AML-193 (cell line): ENCODE measurements at regions not wholly inside any gene's neighbourhood (a gene's known extent, or its start where the extent isn't known, plus 50 kb on each side); places are given as distances from the start of the nearest gene placed in this dataset.
"Not testable (repeated sequence)": the region's sequence is repeated elsewhere in the genome, so short reads cannot be mapped to it uniquely, and the experiment has no call there.

Source experiments
- DNase-seq, 2 experiments: peaks; one replicate each; lab custom pipeline; 2025; lab: John Stamatoyannopoulos, UW

- DNase-seq, result no peak
Measured at GRCh38 chr1:30123896-30124295, 599.5 kb downstream of the MATN1 start.

DNA sequence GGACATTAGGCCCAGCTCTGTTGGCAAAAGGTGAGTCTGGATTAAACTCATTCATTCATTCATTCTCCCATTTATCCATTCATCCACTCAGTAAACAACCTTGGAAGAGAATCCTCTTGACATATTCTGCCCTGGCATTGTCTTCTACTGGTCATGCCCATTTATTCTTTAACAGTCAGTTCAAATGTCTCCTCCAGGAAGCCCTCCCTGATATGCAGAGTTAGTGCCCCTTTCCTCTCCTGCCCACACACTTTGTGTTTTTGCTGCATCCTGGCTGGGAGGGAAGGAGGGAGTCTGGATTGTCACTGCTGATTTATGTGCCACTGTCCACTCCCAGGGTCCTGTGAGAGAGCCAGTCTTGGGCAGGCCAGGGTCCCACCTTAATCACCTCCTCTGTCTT, 600.3 kb downstream of the MATN1 start:
- DNase-seq, result no peak

- DNase-seq, result no peak
Measured at GRCh38 chr1:30120245-30121000, 603.0 kb downstream of the MATN1 start.

DNA sequence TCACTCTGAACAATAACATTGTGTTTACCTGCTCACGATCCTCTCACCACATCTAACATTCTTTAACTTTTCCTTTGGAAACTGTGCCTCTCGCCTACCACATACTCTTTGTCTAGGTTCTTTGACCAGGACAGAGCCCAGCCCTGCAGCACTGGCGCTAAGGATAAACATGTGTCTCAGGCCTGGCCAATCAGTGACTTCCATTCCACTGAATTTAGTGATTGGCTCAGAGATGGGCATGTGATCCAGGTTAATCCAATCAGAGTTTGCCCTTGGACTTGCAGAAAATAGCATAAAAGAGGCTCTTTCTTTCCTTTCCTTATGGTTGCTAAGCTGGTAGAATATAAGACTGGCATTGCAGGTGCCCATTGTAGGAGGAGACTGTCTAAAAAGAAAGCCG, 605.7 kb downstream of the MATN1 start:
- no peak for DNase-seq

GRCh38 chr1:30111431-30111830, 612.0 kb downstream of the MATN1 start:
- DNase-seq, result peak in 1 of 2 experiments; percentile 2

- no peak for DNase-seq
Measured at GRCh38 chr1:30110846-30111245, 612.5 kb downstream of the MATN1 start.

- no peak for DNase-seq
Measured at GRCh38 chr1:30109853-30110252, 613.5 kb downstream of the MATN1 start.

GRCh38 chr1:30108186-30108585, 615.2 kb downstream of the MATN1 start:
- DNase-seq, result no peak

DNA sequence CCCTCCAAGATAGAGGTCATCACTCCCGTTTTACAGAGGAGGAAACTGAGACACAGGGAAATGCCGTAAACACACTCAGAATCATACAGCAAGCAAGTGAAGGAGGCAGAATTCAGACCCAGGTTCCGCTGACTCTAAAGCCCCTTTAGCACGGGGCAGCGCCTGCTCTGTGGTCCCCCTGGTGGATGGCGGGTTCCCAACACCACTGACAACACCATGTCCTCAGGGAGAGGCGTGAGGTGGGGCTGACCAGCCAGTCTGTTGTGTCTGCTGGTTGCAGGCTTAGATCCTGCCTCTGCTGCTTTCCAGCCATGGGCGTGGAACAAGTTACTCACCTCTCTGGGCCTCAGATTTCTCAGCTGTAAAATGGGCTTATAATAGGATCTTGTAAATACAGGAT, 617.3 kb downstream of the MATN1 start:
- DNase-seq, result no peak

GRCh38 chr1:30104551-30104950, 618.8 kb downstream of the MATN1 start:
- no peak for DNase-seq

- no peak for DNase-seq
Measured at GRCh38 chr1:30103708-30104411, 619.5 kb downstream of the MATN1 start.

DNA sequence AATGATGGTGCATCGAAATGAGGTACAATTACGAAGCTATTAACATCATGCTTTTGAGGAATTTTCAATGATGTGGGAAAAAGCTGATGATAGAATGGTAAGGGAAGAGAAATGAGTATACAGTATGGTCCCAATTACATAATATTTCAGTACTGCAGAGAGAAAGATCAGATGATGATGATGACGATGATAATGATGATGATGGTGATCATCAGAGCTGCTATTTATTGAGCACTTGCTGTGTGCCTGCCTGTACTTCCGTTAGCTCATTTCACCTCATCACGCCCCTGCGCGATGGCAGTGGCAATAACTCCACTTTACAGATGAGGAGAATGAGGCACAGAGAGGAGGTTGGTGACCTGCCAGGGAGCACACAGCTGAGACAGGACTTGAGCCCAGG, 620.8 kb downstream of the MATN1 start:
- no peak for DNase-seq

DNA sequence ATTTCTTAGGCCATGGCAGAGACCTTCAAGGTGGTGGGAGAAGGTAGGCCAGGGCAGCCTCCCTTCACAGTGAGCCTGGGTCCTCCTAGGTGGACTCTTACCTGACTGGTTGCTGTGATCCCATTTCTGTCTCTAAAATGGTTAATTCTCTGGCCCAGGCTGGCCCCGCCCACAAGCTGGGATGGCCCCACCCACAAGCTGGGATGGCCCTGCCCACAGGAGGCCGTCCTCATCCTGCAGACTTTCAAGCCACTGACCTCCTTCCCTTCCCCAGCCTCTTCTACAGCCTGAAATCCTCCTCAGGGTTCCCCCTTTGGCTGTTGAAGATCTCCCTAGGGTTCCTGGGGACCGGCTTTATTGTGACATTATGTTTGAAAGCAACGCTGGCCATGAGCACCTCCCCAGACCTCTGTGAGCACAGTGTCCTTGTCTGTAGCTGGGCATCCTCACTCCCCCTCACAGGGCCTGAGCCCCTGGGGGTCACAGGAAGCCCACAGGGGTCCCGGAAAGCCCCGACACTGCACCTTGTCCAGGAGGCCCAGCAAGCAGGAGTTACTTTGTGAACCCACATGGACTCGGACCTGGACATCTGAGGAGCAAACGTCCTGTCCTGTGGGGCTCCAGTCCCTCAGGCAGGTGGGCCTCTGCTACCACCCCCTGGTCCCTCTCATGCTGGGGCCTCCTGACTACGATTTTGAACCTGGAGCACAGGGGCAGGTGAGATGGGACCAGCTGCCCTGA, 621.7 kb downstream of the MATN1 start:
- no peak for DNase-seq

GRCh38 chr1:30101016-30101415, 622.4 kb downstream of the MATN1 start:
- DNase-seq, result no peak

DNA sequence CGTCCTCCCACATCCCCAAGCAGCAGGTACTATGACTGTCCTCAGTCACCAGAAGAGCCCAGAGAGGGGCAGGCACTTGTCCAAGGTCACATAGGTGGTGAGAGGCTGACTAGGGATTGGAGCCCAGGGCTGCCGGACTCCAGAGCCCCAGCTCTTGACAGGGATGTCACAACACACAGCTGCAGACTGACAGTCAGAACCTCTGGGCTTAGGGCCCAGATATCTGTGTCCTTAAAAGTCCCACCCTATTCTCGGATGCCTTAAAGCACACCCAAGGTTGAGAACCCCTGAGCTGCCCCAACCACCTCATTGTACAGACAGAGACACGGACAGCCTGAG, 622.9 kb downstream of the MATN1 start:
- no peak for DNase-seq

DNA sequence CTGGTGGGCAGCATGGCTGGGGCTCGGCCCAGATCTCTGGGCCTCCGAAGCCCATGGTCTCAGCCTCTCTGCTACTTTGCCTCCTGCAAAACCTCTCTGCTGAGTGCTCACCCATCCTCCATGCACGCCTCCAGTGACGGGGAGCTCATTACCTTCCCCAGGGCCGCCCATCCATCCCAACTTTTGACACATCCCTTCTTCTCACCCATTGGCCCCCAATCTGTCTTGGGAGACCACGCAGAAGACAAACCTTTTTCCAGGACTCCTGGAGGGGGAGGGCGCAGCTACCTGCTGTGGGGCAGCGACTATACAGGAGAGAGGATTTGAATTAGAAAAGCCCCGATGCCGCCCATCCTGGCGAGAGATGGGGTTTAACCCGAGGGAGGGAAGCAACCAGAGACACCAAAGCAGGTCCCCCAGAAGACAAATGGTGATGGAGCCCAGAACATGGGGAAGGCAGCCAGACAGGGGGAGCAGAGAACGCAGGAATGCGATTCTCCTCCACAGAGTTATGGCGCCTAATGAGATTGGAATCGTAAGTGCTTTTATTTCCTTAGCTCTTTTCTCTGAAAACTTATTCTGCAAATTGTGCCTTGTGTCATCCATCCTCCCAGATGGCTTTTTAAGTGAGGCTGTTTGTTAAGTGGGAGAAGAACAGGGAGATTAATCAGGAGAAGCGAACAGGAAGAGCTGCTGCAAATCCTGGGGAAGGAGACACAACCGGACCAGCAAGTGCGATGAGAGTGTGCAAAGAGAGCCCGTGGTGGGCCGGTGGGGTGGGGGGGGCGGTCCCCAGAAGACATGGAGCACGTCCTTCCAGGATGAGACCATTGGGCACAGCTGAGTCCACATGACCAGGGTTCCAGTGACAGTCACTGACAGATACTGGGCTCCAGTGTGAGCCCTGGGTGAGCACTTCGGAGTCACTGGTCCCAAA, 623.5 kb downstream of the MATN1 start:
- no peak for DNase-seq

GRCh38 chr1:30097851-30098250, 625.5 kb downstream of the MATN1 start:
- DNase-seq, result not testable (repeated sequence)

- no peak for DNase-seq
Measured at GRCh38 chr1:30095451-30096025, 627.8 kb downstream of the MATN1 start.

DNA sequence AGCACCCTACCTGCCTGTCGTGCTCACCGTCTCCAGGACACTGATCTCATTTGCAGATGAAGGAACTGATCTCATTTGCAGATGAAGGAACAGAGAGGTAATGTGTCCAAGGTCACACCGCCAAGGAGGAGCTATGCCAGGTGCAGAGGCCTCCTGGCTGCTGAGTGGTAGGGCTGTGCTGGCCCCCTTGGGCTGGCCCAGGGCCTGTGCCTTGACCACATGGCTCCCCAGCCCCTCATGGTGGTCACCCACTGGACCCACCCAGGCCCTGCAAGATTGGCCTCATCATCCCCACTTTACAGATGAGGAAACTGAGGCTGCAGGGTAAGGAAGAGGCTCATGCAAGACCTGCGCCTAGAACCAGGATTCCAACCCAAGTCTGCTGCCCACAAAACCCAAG, 628.3 kb downstream of the MATN1 start:
- DNase-seq, result no peak

DNA sequence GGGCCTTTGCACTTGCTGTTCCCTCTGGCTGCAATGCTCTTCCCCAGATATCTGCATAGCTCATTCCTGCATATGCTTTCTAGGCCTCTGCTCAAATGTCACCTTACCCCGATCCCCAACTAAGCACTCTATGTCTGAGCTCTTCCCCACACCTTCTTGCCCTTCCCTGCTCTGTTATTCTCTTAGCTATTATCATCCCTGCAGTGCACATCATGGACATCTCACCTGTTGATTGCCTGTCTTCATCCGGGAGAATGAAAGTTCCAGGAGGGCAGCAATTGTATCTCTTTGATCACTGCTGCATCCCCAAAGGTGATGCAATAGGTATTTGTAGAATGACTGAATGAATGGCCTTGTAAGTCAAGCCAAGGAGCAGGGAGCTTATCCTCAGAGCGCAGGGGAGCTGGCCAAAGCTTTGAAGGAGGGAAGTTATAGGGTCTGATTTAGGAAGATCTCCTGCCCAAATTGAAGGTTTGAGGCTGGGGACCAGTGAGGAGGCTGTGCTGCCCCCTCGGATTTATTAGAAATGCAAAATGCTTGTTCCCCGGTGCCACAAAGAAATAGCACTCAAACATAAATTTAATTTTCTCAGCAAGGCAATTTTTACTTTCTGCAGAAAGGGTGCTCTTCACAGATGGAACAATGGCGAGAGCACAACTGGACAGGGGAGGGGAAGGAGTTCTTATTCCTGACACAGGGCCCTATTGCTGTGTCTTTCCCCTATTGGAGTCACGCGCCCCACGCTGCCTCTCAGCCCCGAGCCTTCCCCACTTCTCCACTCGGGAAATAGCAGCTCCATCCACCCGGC, 631.1 kb downstream of the MATN1 start:
- DNase-seq, result no peak
